ENCODE measurements at regions not wholly inside any gene's neighbourhood (a gene's known extent, or its start where the extent isn't known, plus 50 kb on each side); places are given as distances from the start of the nearest gene placed in this dataset.

GRCh38 chr9:82332018-82332773, 343.6 kb downstream of the SPATA31D1 start:
- no peak for DNase-seq

GRCh38 chr9:82332774-82333152, 344.2 kb downstream of the SPATA31D1 start:
- no peak for DNase-seq

- DNase-seq: no peak
These were observed 345.1 kb downstream of the SPATA31D1 start for GRCh38 chr9:82333671-82334070.

- DNase-seq: no peak
These were observed 345.7 kb downstream of the SPATA31D1 start for GRCh38 chr9:82334286-82334685.

- no peak for DNase-seq
These were observed 348.8 kb downstream of the SPATA31D1 start for GRCh38 chr9:82337351-82337750.

- DNase-seq: no peak
These were observed 353.5 kb downstream of the SPATA31D1 start for GRCh38 chr9:82342046-82342445.

- DNase-seq: no peak
These were observed 357.5 kb downstream of the SPATA31D1 start for GRCh38 chr9:82346040-82346439.

GRCh38 chr9:82353631-82354278, 365.2 kb downstream of the SPATA31D1 start:
- no peak for DNase-seq

DNA sequence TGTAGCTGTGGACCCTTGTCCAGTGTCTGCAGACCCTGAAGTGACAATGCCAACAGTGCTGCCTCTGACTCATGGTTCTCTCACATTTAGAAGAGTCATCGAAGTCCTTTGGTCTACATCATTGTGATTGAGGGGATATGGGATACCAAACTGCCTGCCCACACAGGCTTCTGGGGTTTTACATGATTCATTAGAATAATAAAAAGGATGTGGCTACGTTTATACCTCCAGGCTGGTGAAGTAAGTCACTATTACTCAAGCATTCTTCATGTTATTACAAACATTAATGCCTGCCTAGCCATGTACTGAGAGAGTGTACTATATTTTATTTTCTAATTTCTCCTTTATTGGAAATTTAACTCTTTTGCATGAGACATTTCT, 365.7 kb downstream of the SPATA31D1 start:
- no peak for DNase-seq

DNA sequence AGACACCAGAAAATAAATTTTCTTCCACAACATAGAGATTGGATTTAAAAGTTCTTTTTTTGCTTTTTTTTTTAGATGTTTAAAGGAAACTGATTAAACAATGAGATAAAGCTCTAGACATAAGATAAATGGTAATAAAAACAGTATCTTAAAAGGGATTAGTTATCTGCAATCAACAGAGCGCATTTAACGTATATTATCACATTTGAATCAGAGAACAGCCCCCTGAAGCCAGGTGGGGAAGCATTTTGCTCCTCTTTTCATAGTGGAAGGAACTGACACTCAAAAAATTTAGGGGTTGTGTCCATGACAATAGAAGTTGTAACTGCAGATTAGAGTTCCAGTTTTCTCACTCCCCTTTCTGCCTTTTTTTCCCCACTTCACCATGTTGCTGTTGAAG, 367.6 kb downstream of the SPATA31D1 start:
- no peak for DNase-seq

DNA sequence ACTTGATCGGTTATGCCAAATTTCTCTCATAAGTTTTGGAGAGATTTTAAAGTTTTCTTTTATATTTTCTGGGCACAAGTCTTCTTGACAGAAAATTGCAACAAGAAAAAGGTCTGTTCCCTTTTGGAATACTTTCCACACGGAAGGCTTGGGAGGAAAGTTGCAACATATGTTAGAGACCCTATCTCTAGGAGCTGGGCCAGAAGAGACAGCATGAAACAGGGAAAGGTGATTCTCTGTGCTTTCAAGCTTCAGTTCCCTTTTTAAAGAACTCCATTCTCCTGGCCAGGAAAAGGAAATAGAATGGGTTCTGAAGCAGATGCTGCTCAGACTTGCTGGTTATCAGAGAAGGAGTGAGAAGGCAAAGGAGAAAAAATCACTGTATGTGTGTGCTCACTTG, 368.3 kb downstream of the SPATA31D1 start:
- DNase-seq: no peak

DNA sequence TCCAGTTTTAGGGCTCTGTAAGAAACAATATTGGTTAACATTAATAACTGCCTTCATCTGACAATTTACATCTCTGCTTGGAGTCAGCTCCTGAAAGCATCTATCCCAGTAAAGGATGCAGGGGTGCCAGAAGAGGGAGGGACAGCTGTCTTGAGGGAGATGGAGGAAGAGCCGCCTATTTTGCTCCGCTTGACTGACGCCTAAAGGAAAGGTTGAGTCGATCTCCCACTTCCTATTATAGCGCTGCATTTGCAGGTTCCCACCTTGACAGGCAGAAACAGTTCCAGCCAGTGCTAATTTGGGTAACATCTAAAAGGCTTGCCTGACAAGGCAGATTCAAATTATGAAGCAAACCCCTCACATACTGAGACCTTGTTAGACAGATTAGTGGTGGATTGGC, 374.6 kb downstream of the SPATA31D1 start:
- DNase-seq: no peak

- no peak for DNase-seq
These were observed 375.1 kb downstream of the SPATA31D1 start for GRCh38 chr9:82363682-82364081.

GRCh38 chr9:82367016-82367415, 378.4 kb downstream of the SPATA31D1 start:
- DNase-seq: no peak

DNA sequence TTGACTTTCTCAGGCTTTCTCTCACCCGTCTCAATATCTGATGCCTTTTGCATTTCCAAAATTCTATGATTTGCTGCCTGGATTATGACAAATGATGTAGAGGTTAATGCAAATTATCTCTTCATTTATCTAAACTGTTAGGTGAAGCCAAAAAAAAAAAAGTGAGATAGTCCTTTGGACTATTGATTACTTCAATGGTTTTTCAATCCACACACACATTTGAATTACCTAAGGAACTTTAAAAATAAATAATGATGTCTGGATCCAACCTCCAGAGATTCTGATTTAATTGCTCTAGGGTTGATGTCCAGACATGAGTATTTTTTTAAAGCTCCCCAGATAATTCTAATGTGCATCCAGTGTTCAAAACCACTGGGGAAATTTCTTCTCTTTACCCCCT, 379.4 kb downstream of the SPATA31D1 start:
- DNase-seq: no peak

- DNase-seq: no peak
These were observed 380.8 kb downstream of the SPATA31D1 start for GRCh38 chr9:82369251-82369945.

- DNase-seq: no peak
These were observed 386.5 kb downstream of the SPATA31D1 start for GRCh38 chr9:82375041-82375440.

GRCh38 chr9:82376677-82377232, 388.2 kb downstream of the SPATA31D1 start:
- DNase-seq: no peak

GRCh38 chr9:82382887-82383616, 394.5 kb downstream of the SPATA31D1 start:
- no peak for DNase-seq

DNA sequence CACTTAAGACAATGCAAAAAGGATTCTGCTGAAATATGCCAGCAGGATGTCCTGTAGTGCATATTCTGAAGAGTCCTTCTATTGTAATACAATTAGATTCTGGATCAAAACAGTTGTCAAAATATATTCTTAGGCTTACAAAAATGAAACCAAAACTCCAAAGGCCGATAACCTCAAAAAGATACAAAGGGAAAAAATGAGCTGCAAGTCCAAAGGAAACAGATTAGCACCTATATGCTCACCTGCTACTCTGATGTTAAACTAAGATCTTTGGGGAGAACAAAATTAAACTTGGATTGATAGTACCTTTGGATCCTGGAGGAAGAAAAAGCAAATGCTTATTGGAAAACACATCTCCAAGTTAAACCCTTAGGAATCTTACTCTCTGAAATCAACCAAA, 397.1 kb downstream of the SPATA31D1 start:
- DNase-seq: no peak

- no peak for DNase-seq
These were observed 409.0 kb downstream of the SPATA31D1 start for GRCh38 chr9:82397534-82397933.

- no peak for DNase-seq
These were observed 415.8 kb downstream of the SPATA31D1 start for GRCh38 chr9:82404196-82404870.

DNA sequence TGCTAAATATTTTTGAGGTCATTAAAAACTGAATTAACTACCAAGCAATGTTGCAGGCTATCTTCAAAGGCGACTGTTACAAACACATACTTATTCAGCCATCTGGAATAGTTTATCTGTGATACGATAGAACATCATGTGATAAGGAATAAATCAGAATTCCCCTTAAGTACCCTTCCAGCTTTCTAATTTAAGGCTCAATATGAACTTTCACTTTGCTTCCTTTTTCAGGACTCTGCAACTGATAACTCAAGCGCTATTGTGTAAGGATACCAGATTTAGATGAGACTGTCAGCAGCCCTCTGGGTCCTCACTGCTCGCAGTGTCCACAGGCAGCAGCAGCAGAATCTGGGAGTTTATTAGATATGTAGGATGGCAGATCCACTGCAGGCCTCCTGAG, 416.3 kb downstream of the SPATA31D1 start:
- DNase-seq: no peak
